ENCODE measurements at regions not wholly inside any gene's neighbourhood (a gene's known extent, or its start where the extent isn't known, plus 50 kb on each side); places are given as distances from the start of the nearest gene placed in this dataset.

DNA sequence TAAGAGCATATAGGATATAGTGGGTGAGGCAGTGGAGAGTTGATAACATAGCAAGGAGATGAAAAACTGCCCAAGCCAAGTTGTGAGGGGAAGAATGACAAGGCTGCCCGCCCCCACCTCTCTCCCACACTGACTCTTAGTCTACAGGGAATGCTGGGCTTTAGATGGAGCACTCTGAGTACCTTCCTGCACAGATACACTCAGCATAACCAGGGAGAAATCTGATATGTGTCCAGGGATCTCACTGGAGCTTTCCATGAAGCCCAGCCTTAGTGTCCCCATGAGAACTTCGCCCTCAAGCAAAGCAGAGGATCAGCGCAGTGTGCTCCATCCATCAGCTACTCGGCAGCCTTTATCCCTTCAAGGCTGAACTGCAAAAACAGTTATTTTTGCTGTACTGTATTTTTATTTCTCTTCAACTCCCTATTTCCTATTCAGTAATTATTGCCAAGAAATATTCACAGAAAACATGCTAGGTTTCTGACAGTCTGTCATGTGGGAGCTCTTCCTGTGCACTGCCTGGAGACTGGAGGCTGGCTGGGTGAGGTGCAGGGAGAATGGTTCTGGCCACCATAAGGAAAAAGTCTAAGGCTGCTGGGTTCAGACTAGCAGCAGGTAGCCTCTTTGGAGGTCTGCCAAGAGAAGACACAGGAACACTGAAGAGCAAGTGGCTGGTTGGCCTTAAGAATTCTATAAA lies 475.2 kb upstream of the PPP2R3A start:
- TF ChIP-seq, protein P1, sequence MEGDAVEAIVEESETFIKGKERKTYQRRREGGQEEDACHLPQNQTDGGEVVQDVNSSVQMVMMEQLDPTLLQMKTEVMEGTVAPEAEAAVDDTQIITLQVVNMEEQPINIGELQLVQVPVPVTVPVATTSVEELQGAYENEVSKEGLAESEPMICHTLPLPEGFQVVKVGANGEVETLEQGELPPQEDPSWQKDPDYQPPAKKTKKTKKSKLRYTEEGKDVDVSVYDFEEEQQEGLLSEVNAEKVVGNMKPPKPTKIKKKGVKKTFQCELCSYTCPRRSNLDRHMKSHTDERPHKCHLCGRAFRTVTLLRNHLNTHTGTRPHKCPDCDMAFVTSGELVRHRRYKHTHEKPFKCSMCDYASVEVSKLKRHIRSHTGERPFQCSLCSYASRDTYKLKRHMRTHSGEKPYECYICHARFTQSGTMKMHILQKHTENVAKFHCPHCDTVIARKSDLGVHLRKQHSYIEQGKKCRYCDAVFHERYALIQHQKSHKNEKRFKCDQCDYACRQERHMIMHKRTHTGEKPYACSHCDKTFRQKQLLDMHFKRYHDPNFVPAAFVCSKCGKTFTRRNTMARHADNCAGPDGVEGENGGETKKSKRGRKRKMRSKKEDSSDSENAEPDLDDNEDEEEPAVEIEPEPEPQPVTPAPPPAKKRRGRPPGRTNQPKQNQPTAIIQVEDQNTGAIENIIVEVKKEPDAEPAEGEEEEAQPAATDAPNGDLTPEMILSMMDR (IDR thresholded peaks at IDR 0.05), result no peak
- Histone ChIP-seq H3K27me3 (no peaks in the 10 kb centered on the region), H3K4me3 (no peak overlapping the region), H3K9me3 (no peaks in the 10 kb centered on the region), H3K4me1 (no peaks in the 10 kb centered on the region), H3K27ac (no peak overlapping the region), H3K36me3 (no peaks in the 10 kb centered on the region)
- intact Hi-C loops (cut with DNase I), result no loop called here
- no peak for DNase-seq (ENCODE audit: low spot score in 2 of 2)

DNA sequence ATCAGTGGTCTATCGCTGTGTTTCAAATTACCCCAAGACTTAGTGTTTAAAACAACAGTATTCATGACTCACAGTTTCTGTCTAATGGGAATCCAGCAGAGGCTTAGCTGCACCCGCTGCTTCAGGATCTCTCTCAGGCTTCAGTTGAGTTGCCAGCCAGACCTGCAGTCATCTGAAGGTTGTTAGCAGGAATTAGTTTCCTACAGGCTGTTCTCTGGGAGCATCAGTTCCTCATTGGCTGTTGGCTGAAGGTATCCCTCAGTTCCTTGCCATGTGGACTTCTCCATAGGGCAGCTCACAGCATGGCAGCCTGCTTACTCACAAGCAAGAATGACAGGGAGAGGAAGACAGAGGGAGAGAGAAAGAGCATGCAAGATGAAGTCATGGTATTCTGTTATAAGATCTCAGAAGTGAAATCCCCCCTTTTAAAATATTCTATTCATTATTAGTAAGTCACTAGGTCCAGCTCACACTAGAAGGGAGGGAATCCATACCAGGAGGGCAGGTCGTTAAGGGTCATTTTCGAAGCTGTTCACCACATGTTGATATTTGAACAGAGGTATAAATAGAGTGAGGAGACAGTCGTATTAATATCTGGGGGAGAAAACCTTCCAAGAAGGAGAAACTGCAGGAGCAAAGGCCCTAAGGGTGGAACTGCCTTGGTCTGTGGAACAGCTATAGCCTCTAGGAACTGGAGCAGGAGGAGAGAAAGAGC lies 473.9 kb upstream of the PPP2R3A start:
- H3K9me3 ChIP-seq, result no peaks in the 10 kb centered on the region
- intact Hi-C loops (cut with DNase I), result no loop called here
- TF ChIP-seq, protein P1 (IDR thresholded peaks at IDR 0.05), result no peak
- H3K4me3 ChIP-seq, result no peak overlapping the region
- H3K27me3 ChIP-seq, result no peaks in the 10 kb centered on the region
- no peak overlapping the region for H3K27ac ChIP-seq
- DNase-seq (ENCODE audit: low spot score in 2 of 2), result no peak
- H3K36me3 ChIP-seq, result no peaks in the 10 kb centered on the region
- H3K4me1 ChIP-seq, result no peaks in the 10 kb centered on the region

DNA sequence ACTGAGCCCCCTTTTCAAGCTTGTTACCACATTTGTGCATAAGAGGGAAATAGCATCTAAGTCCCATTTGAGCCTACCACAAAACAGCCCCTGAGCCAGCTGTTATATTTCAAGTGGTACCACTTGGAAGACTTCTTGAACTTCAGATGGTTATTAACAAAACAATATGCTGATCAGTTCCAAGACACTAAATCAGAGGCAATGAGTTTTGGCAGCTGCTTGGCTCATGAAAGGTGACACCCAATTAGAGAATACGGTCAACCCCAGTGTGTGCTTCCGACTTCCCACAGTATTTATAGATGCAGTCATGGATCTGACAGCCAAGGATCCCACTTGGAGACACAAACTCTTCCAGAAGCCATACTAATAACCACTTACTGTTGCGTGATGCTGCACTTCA lies 469.6 kb upstream of the PPP2R3A start:
- Histone ChIP-seq H3K9me3 (no peaks in the 10 kb centered on the region), H3K4me3 (no peak overlapping the region), H3K27ac (no peak overlapping the region), H3K4me1 (no peaks in the 10 kb centered on the region), H3K27me3 (no peaks in the 10 kb centered on the region), H3K36me3 (no peaks in the 10 kb centered on the region)
- intact Hi-C loops (cut with DNase I), result no loop called here
- DNase-seq (ENCODE audit: low spot score in 2 of 2), result no peak
- TF ChIP-seq, protein P1 (IDR thresholded peaks at IDR 0.05), result no peak

DNA sequence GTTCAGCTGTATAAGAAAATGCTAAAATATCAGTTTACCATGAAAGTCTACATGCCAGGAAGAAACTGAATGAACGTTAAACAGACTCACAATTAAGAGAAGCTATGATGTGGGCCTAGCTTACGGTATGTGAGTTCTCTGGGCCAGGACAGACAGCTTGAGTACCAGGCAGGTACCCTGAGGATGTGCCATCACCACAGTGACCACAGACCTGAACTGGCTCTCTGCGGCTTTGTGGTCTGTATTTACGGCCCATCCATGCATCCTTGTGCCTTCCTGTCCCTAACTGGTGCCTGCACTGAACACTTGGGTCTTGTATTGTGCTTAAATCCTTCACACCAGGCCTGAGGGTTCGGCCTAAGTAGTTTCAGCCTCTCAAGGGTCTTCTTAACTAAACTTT lies 467.5 kb upstream of the PPP2R3A start:
- no peak for DNase-seq (ENCODE audit: low spot score in 2 of 2)
- Histone ChIP-seq H3K4me3 (no peak overlapping the region), H3K27me3 (no peaks in the 10 kb centered on the region), H3K36me3 (no peaks in the 10 kb centered on the region), H3K27ac (no peak overlapping the region), H3K9me3 (no peaks in the 10 kb centered on the region), H3K4me1 (no peaks in the 10 kb centered on the region)
- TF ChIP-seq, protein P1 (IDR thresholded peaks at IDR 0.05), result no peak
- intact Hi-C loops (cut with DNase I), result no loop called here

DNA sequence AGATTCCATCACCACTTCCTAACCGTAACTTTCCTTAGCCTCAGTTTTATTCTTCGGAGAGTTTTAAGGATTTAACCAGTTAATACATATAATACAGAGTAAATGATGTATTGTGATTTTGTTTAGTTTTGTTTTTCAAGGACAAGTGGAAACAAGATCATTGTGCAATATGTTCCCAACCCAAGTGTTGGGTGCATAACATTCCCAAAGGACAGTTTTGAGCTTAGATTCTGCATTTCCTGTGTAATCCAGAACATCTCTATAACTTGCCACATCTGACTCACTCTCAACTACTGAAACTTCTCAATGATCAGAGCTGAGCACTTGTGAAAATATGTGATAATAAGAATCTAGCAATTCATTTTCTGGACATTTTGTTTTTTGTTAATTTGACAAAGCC lies 466.1 kb upstream of the PPP2R3A start:
- Histone ChIP-seq H3K27ac (no peak overlapping the region), H3K36me3 (no peaks in the 10 kb centered on the region), H3K4me3 (no peak overlapping the region), H3K27me3 (no peaks in the 10 kb centered on the region), H3K4me1 (no peaks in the 10 kb centered on the region), H3K9me3 (no peaks in the 10 kb centered on the region)
- TF ChIP-seq, protein P1 (IDR thresholded peaks at IDR 0.05), result no peak
- no peak for DNase-seq (ENCODE audit: low spot score in 2 of 2)
- intact Hi-C loops (cut with DNase I), result no loop called here

Data from ascending aorta (tissue), 2 donors.